GM12878 (cell line): ENCODE measurements at regions not wholly inside any gene's neighbourhood (a gene's known extent, or its start where the extent isn't known, plus 50 kb on each side); places are given as distances from the start of the nearest gene placed in this dataset.

Experiments used
- ATF2 ChIP-seq: IDR thresholded peaks from 2 replicates; pipeline ENCODE4 v1.6.1; 2012; ENCODE audit warnings: low read length, inconsistent platforms
- DPF2 ChIP-seq: fragments of 450-650 bp; IDR thresholded peaks from 2 replicates; pipeline ENCODE4 v1.6.1; 2017; ENCODE audit warnings: mild to moderate bottlenecking
- E2F4 ChIP-seq: IDR thresholded peaks from 2 replicates; pipeline ENCODE4 v1.6.1; 2012; ENCODE audit warnings: low read depth, low read length, improper control_type of control experiment
- EZH2 ChIP-seq: IDR thresholded peaks from 2 replicates; pipeline ENCODE4 v1.6.1; 2012; ENCODE audit warnings: low read depth, mild to moderate bottlenecking, control low read depth, inconsistent platforms, low read length, borderline replicate concordance; ENCODE audit not compliant: control insufficient read depth
- IKZF1 ChIP-seq: fragments of 450-650 bp; conservative IDR thresholded peaks from 2 replicates; pipeline ENCODE4 v1.6.1; 2017; ENCODE audit warnings: antibody characterized with exemption, mild to moderate bottlenecking
- JUND ChIP-seq: IDR thresholded peaks from 2 replicates; pipeline ENCODE4 v1.6.1; 2012; ENCODE audit warnings: low read depth, mild to moderate bottlenecking, low read length, improper control_type of control experiment, moderate library complexity
- POLR2A ChIP-seq: IDR thresholded peaks from 2 replicates; pipeline ENCODE4 v1.6.1; 2011; ENCODE audit warnings: low read depth, mild to moderate bottlenecking, low read length
- RFX5 ChIP-seq: IDR thresholded peaks from 2 replicates; pipeline ENCODE4 v1.6.1; 2011; ENCODE audit warnings: low read depth, low read length, improper control_type of control experiment
- SP1 ChIP-seq: IDR thresholded peaks from one replicate; pipeline ENCODE4 v1.6.1; 2011; ENCODE audit warnings: low read depth, low read length
- TAF1 ChIP-seq: IDR thresholded peaks from 2 replicates; pipeline ENCODE4 v1.6.1; 2011; ENCODE audit warnings: mild to moderate bottlenecking, low read depth, low read length, borderline replicate concordance
- USF2 ChIP-seq: IDR thresholded peaks from 2 replicates; pipeline ENCODE4 v1.6.1; 2011; ENCODE audit warnings: low read depth, low read length, improper control_type of control experiment, borderline replicate concordance
- YY1 ChIP-seq: IDR thresholded peaks from 2 replicates; pipeline ENCODE4 v1.6.1; 2011; ENCODE audit warnings: low read depth, mild to moderate bottlenecking, low read length
- ZBTB11 ChIP-seq: fragments of 450-650 bp; formaldehyde crosslinking; IDR thresholded peaks from 2 replicates; pipeline ENCODE4 v1.5.0; 2022; ENCODE audit warnings: mild to moderate bottlenecking, missing genetic modification characterization
- ZNF274 ChIP-seq: IDR thresholded peaks from one replicate; pipeline ENCODE4 v1.8.0; 2011; ENCODE audit not compliant: insufficient read length, insufficient read depth

GRCh38 chr13:23960566-23961156 lies 63.4 kb upstream of the C1QTNF9B start:
- no peak for TF ChIP-seq EZH2
- TF ChIP-seq E2F4, result no peak
- TF ChIP-seq IKZF1, result no peak
- no peak for TF ChIP-seq SP1
- TF ChIP-seq RFX5, result no peak
- no peak for TF ChIP-seq TAF1
- TF ChIP-seq POLR2A, result no peak
- TF ChIP-seq JUND, result no peak
- TF ChIP-seq DPF2, result no peak
- TF ChIP-seq ZNF274, result no peak
- TF ChIP-seq YY1, result no peak
- no peak for TF ChIP-seq USF2
- TF ChIP-seq ATF2, result no peak
- no peak for TF ChIP-seq ZBTB11 (CRISPR knock-in tag)
